ENCODE measurements at regions not wholly inside any gene's neighbourhood (a gene's known extent, or its start where the extent isn't known, plus 50 kb on each side); places are given as distances from the start of the nearest gene placed in this dataset.

GRCh38 chr3:72223116-72223515 lies 438.2 kb upstream of the PROK2 start:
- TF ChIP-seq POLR2AphosphoS5 (IDR thresholded peaks at IDR 0.05) (no peak), CTCF (IDR thresholded peaks at IDR 0.05) (no peak), POLR2A (IDR thresholded peaks at IDR 0.05) (no peak), EP300 (IDR thresholded peaks at IDR 0.05) (no peak)
